Right atrium auricular region (tissue), 2 donors: ENCODE measurements at regions not wholly inside any gene's neighbourhood (a gene's known extent, or its start where the extent isn't known, plus 50 kb on each side); places are given as distances from the start of the nearest gene placed in this dataset.
"Not testable (repeated sequence)": the region's sequence is repeated elsewhere in the genome, so short reads cannot be mapped to it uniquely, and the experiment has no call there.

Experiments
- DNase-seq: peaks from one replicate; pipeline ENCODE4 v3.0.0-alpha.2; 2019; ENCODE audit warnings: low spot score
- H3K27ac ChIP-seq, 2 donors: fragments of 200-600 bp; sonication (generic); 1 replicate in 1 of 2; 2 replicates in 1 of 2; pipeline ENCODE4 v1.5.1; 2016 to 2019
- H3K27me3 ChIP-seq, 2 donors: fragments of 200-600 bp; sonication (generic); one replicate each; pipeline versions ENCODE4 v1.5.1 to v1.6.0; 2017 to 2019
- H3K36me3 ChIP-seq: fragments of 200-600 bp; sonication (generic); one replicate; pipeline ENCODE4 v1.5.1; 2016
- H3K4me1 ChIP-seq, 2 donors: fragments of 200-600 bp; sonication (generic); one replicate each; pipeline versions ENCODE4 v1.5.1 to v1.6.0; 2017 to 2019
- H3K4me3 ChIP-seq, 2 donors: fragments of 200-600 bp; sonication (generic); 1 replicate in 1 of 2; 2 replicates in 1 of 2; pipeline ENCODE4 v1.5.1; 2017 to 2019; ENCODE audit warnings: mild to moderate bottlenecking in 1 of 2, moderate library complexity in 1 of 2
- H3K9me3 ChIP-seq, 2 donors: fragments of 200-600 bp; sonication (generic); one replicate each; pipeline ENCODE4 v1.5.1; 2019
- CTCF ChIP-seq, 2 donors: fragments of 200-600 bp; sonication (generic); IDR thresholded peaks; one replicate each; pipeline ENCODE4 v1.5.1; 2019; ENCODE audit warnings: antibody characterized with exemption in 2 of 2

- Histone ChIP-seq H3K27ac (no peak overlapping the region), H3K4me3 (no peak overlapping the region), H3K36me3 (no peaks in the 10 kb centered on the region), H3K27me3 (no peaks in the 10 kb centered on the region), H3K9me3 (no peaks in the 10 kb centered on the region), H3K4me1 (no peaks in the 10 kb centered on the region)
- no peak for TF ChIP-seq CTCF (IDR thresholded peaks at IDR 0.05)
- no peak for DNase-seq
These were observed 613.7 kb downstream of the SLC16A7 start for GRCh38 chr12:60209521-60209920.

GRCh38 chr12:60209933-60210332 is 614.1 kb downstream of the SLC16A7 start:
- Histone ChIP-seq H3K9me3 (no peaks in the 10 kb centered on the region), H3K4me1 (no peaks in the 10 kb centered on the region), H3K27ac (no peak overlapping the region), H3K36me3 (no peaks in the 10 kb centered on the region), H3K27me3 (no peaks in the 10 kb centered on the region), H3K4me3 (no peak overlapping the region)
- TF ChIP-seq CTCF (IDR thresholded peaks at IDR 0.05): no peak
- no peak for DNase-seq

- H3K27me3 ChIP-seq: no peaks in the 10 kb centered on the region
- no peaks in the 10 kb centered on the region for H3K4me1 ChIP-seq
- H3K27ac ChIP-seq: no peak overlapping the region
- no peak for DNase-seq
- H3K9me3 ChIP-seq: no peaks in the 10 kb centered on the region
- H3K36me3 ChIP-seq: no peaks in the 10 kb centered on the region
- H3K4me3 ChIP-seq: no peak overlapping the region
- no peak for TF ChIP-seq CTCF (IDR thresholded peaks at IDR 0.05)
These were observed 614.9 kb downstream of the SLC16A7 start for GRCh38 chr12:60210756-60211155.

DNA sequence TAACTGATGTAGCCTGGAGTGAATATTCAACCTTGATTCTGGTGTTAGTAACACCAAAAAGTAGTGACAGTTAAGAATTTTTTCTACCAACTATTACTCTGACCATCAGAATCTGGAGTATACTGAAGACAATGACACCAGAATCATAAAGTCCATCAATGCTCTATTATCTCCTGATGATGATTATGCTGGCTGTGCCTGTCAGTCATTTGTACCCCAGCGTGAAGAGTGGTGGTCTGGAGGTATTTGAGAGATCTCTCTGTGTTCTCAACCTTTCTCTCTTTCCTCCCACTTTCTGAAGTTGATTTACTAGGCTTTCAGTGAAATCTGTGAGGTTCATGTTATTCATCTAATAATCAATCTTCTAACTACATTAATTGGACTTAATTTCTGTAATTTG is 615.4 kb downstream of the SLC16A7 start:
- no peaks in the 10 kb centered on the region for H3K36me3 ChIP-seq
- DNase-seq: no peak
- no peaks in the 10 kb centered on the region for H3K9me3 ChIP-seq
- H3K4me3 ChIP-seq: no peak overlapping the region
- H3K27me3 ChIP-seq: no peaks in the 10 kb centered on the region
- no peaks in the 10 kb centered on the region for H3K4me1 ChIP-seq
- H3K27ac ChIP-seq: no peak overlapping the region
- no peak for TF ChIP-seq CTCF (IDR thresholded peaks at IDR 0.05)

GRCh38 chr12:60212159-60213000 is 616.6 kb downstream of the SLC16A7 start:
- H3K9me3 ChIP-seq: no peaks in the 10 kb centered on the region
- no peak overlapping the region for H3K27ac ChIP-seq
- H3K4me3 ChIP-seq: no peak overlapping the region
- no peak for DNase-seq
- no peaks in the 10 kb centered on the region for H3K4me1 ChIP-seq
- no peak for TF ChIP-seq CTCF (IDR thresholded peaks at IDR 0.05)
- no peaks in the 10 kb centered on the region for H3K36me3 ChIP-seq
- H3K27me3 ChIP-seq: no peaks in the 10 kb centered on the region

- DNase-seq, H3K4me1 ChIP-seq, H3K27me3 ChIP-seq, H3K4me3 ChIP-seq, H3K36me3 ChIP-seq, H3K27ac ChIP-seq, H3K9me3 ChIP-seq: not testable (repeated sequence)
These were observed 617.4 kb downstream of the SLC16A7 start for GRCh38 chr12:60213272-60213671.
